DMS79 (cell line): ENCODE measurements at regions not wholly inside any gene's neighbourhood (a gene's known extent, or its start where the extent isn't known, plus 50 kb on each side); places are given as distances from the start of the nearest gene placed in this dataset.

Experiments used
- DNase-seq: peaks from one replicate; lab custom pipeline; 2025; lab: John Stamatoyannopoulos, UW

GRCh38 chr14:101330416-101331140, 230.7 kb upstream of the DIO3 start:
- DNase-seq = no peak

GRCh38 chr14:101331141-101331525, 230.2 kb upstream of the DIO3 start:
- DNase-seq = no peak

- DNase-seq = no peak
Measured at GRCh38 chr14:101331661-101332169, 229.6 kb upstream of the DIO3 start.

GRCh38 chr14:101332281-101332680, 229.0 kb upstream of the DIO3 start:
- DNase-seq = no peak

- DNase-seq = no peak
Measured at GRCh38 chr14:101333335-101334280, 227.7 kb upstream of the DIO3 start.

- no peak for DNase-seq
Measured at GRCh38 chr14:101334656-101335055, 226.6 kb upstream of the DIO3 start.

- no peak for DNase-seq
Measured at GRCh38 chr14:101335061-101335661, 226.1 kb upstream of the DIO3 start.

GRCh38 chr14:101336183-101336582, 225.1 kb upstream of the DIO3 start:
- DNase-seq = no peak

GRCh38 chr14:101337053-101337452, 224.2 kb upstream of the DIO3 start:
- DNase-seq = no peak

GRCh38 chr14:101340556-101340955, 220.7 kb upstream of the DIO3 start:
- DNase-seq = no peak

GRCh38 chr14:101347893-101348777, 213.2 kb upstream of the DIO3 start:
- no peak for DNase-seq

GRCh38 chr14:101349108-101349507, 212.2 kb upstream of the DIO3 start:
- DNase-seq = no peak

GRCh38 chr14:101350021-101350420, 211.3 kb upstream of the DIO3 start:
- DNase-seq = no peak

- DNase-seq = no peak
Measured at GRCh38 chr14:101350691-101351090, 210.6 kb upstream of the DIO3 start.

GRCh38 chr14:101351146-101351545, 210.1 kb upstream of the DIO3 start:
- DNase-seq = no peak

GRCh38 chr14:101351769-101352168, 209.5 kb upstream of the DIO3 start:
- DNase-seq = no peak

- DNase-seq = no peak
Measured at GRCh38 chr14:101352567-101352966, 208.7 kb upstream of the DIO3 start.

- no peak for DNase-seq
Measured at GRCh38 chr14:101353422-101353821, 207.9 kb upstream of the DIO3 start.

GRCh38 chr14:101354726-101355125, 206.6 kb upstream of the DIO3 start:
- no peak for DNase-seq

- no peak for DNase-seq
Measured at GRCh38 chr14:101355284-101355683, 206.0 kb upstream of the DIO3 start.

GRCh38 chr14:101357038-101357437, 204.3 kb upstream of the DIO3 start:
- no peak for DNase-seq
